GM12878 (cell line): ENCODE measurements at regions not wholly inside any gene's neighbourhood (a gene's known extent, or its start where the extent isn't known, plus 50 kb on each side); places are given as distances from the start of the nearest gene placed in this dataset.

Source experiments
- ATAC-seq: fragments of 200-7000 bp; cut with Tn5 transposase; 3 replicates; pipeline ENCODE4 v1.9.1; 2020; ENCODE audit warnings: mild to moderate bottlenecking, moderate library complexity
- BruUV-seq: library from RNA; stranded (reverse); fragments of 400-500 nt; replicated peaks from 2 replicates; lab custom pipeline; 2021; lab: Mats Ljungman, UMichigan
- CTCF ChIA-PET: fragments of 300-600 bp; sonication (Branson Sonifier 250); formaldehyde crosslinking; extraction: SDS; loops from one replicate; lab custom pipeline; 2021; ENCODE audit warnings: inconsistent platforms; lab: Yijun Ruan, JAX
- POLR2A ChIA-PET: fragments of 350-600 bp; formaldehyde crosslinking; extraction: SDS; loops from one replicate; lab custom pipeline; 2021; ENCODE audit warnings: inconsistent platforms; lab: Charles Lee
- RAD21 ChIA-PET: fragments of 300-600 bp; sonication (Branson Sonifier 250); formaldehyde crosslinking; loops from one replicate; lab custom pipeline; 2023; ENCODE audit warnings: antibody characterized with exemption; ENCODE audit not compliant: unreplicated experiment; lab: Charles Lee
- SMC1A ChIA-PET: fragments of 300-600 bp; sonication (Branson Sonifier 250); formaldehyde crosslinking; loops from one replicate; lab custom pipeline; 2023; ENCODE audit not compliant: unreplicated experiment, uncharacterized antibody; lab: Charles Lee
- DNase-seq: peaks from one replicate; pipeline ENCODE4 v3.0.0-alpha.2; 2011; ENCODE audit warnings: low read depth, low spot score
- FAIRE-seq: peaks from 3 replicates; lab custom pipeline; 2011; peaks lifted over from hg19 to GRCh38; lab: Jason Lieb, UNC
- H2AFZ ChIP-seq: 2 replicates; pipeline ENCODE4 v1.6.0; 2011; ENCODE audit warnings: low read depth, low read length, control low read depth; ENCODE audit not compliant: control insufficient read depth
- H3K27ac ChIP-seq: 2 replicates; pipeline ENCODE4 v1.5.1; 2011; ENCODE audit warnings: control low read depth; ENCODE audit not compliant: control insufficient read depth, insufficient read depth
- H3K27me3 ChIP-seq, 2 experiments: replicated peaks in 1 of 2; 2 replicates each; pipeline versions ENCODE4 v1.6.0 to v1.6.1; 2011; ENCODE audit warnings: low read length in 1 of 2; ENCODE audit not compliant: control insufficient read depth in 2 of 2, insufficient read depth in 2 of 2
- H3K36me3 ChIP-seq, 2 experiments: 2 replicates each; pipeline ENCODE4 v1.5.1; 2011; ENCODE audit warnings: low read length in 1 of 2; ENCODE audit not compliant: control insufficient read depth in 2 of 2, insufficient read depth in 2 of 2
- H3K4me1 ChIP-seq: 2 replicates; pipeline ENCODE4 v1.6.1; 2011; ENCODE audit warnings: mild to moderate bottlenecking, low read length, moderate library complexity, mixed read lengths; ENCODE audit not compliant: control insufficient read depth, insufficient read depth
- H3K4me2 ChIP-seq: 2 replicates; pipeline ENCODE4 v1.6.0; 2011; ENCODE audit warnings: control low read depth; ENCODE audit not compliant: control insufficient read depth, insufficient read depth
- H3K4me3 ChIP-seq: fragments of 200-600 bp; sonication (generic); 2 replicates; pipeline ENCODE4 v1.5.1; 2016
- H3K79me2 ChIP-seq: 2 replicates; pipeline ENCODE4 v1.6.0; 2011; ENCODE audit warnings: low read length; ENCODE audit not compliant: control insufficient read depth, insufficient read depth
- H3K9ac ChIP-seq: 2 replicates; pipeline ENCODE4 v1.8.0; 2011; ENCODE audit warnings: low read length, control low read depth, mixed read lengths; ENCODE audit not compliant: control insufficient read depth, insufficient read depth
- H3K9me3 ChIP-seq: replicated peaks from 3 replicates; pipeline ENCODE4 v1.5.1; 2011; ENCODE audit warnings: mild to moderate bottlenecking, low read length; ENCODE audit not compliant: control insufficient read depth, insufficient read depth
- H4K20me1 ChIP-seq: 2 replicates; pipeline ENCODE4 v1.6.0; 2011; ENCODE audit not compliant: control insufficient read depth, insufficient read depth
- CBX3 ChIP-seq: fragments of 200-600 bp; sonication (generic); IDR thresholded peaks from 2 replicates; pipeline ENCODE4 v1.6.1; 2016; ENCODE audit warnings: low read depth, borderline replicate concordance
- NFYB ChIP-seq: IDR thresholded peaks from 2 replicates; pipeline ENCODE4 v1.6.1; 2011; ENCODE audit warnings: low read depth, mild to moderate bottlenecking, low read length, improper control_type of control experiment, moderate library complexity; ENCODE audit not compliant: insufficient read depth
- SUPT20H ChIP-seq: IDR thresholded peaks from 2 replicates; pipeline ENCODE4 v1.6.1; 2011; ENCODE audit warnings: low read depth, mild to moderate bottlenecking, low read length, moderate library complexity, borderline replicate concordance; ENCODE audit not compliant: control insufficient read depth
- WGBS: methylation state at CpG from one replicate; pipeline ENCODE4 v1.1.6; 2016; ENCODE audit warnings: low lambda C conversion rate; ENCODE audit not compliant: insufficient replicate concordance, insufficient coverage; ENCODE audit errors: missing lambda C conversion rate; 5-methylcytosine and 5-hydroxymethylcytosine counted together
- in situ Hi-C: fragments of 300-500 bp; cut with MboI; formaldehyde crosslinking; loops from 9 replicates; pipeline ENCODE4 v1.14.3; 2018; ENCODE audit warnings: mixed read lengths
- intact Hi-C: fragments of 100-400 bp; cut with micrococcal nuclease; formaldehyde crosslinking; loops from one replicate; pipeline ENCODE4 v1.14.2; 2022; ENCODE audit not compliant: unreplicated experiment
- TF ChIP-seq, protein P1 (sequence below), 3 experiments: IDR thresholded peaks in 2 of 3; conservative IDR thresholded peaks in 1 of 3; 2 replicates each; pipeline ENCODE4 v1.5.1; 2011; ENCODE audit warnings: low read depth in 3 of 3, low read length in 3 of 3, mild to moderate bottlenecking in 3 of 3, control low read depth in 2 of 3, moderate library complexity in 2 of 3, inconsistent platforms in 1 of 3, mixed read lengths in 1 of 3; ENCODE audit not compliant: control insufficient read depth in 2 of 3, insufficient read depth in 1 of 3; ENCODE audit errors: extremely low read depth in 1 of 3
- TF ChIP-seq, protein P2 (sequence below): fragments of 150-350 bp; IDR thresholded peaks from 2 replicates; pipeline ENCODE4 v1.6.1; 2014; ENCODE audit warnings: mild to moderate bottlenecking, low read depth, low read length
- TF ChIP-seq, protein P3 (sequence below): IDR thresholded peaks from 2 replicates; pipeline ENCODE4 v1.6.1; 2012; ENCODE audit warnings: low read length, inconsistent platforms

DNA sequence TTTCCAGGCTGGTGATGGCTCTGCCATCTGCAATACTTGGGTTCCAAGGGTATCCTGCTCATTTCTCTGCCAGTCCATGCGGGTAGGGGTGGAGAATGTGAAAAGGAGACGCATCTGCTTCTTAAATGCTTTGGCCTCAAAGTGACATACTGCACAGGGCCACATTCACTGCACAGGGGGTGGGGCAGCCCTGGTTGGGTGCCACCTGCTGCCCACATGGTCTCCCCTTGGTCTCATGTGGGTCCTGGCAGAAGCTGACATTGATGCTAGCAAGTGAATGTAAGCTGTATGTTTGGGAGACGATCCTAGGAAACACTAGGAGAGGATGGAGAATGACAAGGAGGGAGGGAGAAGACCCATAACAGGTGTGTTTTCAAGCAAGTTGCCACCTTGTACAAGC lies 140.9 kb downstream of the EDN3 start (continued):
- TF ChIP-seq, protein P1, sequence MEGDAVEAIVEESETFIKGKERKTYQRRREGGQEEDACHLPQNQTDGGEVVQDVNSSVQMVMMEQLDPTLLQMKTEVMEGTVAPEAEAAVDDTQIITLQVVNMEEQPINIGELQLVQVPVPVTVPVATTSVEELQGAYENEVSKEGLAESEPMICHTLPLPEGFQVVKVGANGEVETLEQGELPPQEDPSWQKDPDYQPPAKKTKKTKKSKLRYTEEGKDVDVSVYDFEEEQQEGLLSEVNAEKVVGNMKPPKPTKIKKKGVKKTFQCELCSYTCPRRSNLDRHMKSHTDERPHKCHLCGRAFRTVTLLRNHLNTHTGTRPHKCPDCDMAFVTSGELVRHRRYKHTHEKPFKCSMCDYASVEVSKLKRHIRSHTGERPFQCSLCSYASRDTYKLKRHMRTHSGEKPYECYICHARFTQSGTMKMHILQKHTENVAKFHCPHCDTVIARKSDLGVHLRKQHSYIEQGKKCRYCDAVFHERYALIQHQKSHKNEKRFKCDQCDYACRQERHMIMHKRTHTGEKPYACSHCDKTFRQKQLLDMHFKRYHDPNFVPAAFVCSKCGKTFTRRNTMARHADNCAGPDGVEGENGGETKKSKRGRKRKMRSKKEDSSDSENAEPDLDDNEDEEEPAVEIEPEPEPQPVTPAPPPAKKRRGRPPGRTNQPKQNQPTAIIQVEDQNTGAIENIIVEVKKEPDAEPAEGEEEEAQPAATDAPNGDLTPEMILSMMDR (IDR thresholded peaks at IDR 0.05 in 2 of 3, conservative IDR thresholded peaks at IDR 0.05 in 1 of 3; ENCODE audit: control insufficient read depth in 2 of 3, extremely low read depth in 1 of 3, insufficient read depth in 1 of 3, low read depth in 3 of 3, low read length in 3 of 3), result no peak
- TF ChIP-seq, protein P2, sequence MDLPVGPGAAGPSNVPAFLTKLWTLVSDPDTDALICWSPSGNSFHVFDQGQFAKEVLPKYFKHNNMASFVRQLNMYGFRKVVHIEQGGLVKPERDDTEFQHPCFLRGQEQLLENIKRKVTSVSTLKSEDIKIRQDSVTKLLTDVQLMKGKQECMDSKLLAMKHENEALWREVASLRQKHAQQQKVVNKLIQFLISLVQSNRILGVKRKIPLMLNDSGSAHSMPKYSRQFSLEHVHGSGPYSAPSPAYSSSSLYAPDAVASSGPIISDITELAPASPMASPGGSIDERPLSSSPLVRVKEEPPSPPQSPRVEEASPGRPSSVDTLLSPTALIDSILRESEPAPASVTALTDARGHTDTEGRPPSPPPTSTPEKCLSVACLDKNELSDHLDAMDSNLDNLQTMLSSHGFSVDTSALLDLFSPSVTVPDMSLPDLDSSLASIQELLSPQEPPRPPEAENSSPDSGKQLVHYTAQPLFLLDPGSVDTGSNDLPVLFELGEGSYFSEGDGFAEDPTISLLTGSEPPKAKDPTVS, result no peak
- no peak for TF ChIP-seq NFYB

DNA sequence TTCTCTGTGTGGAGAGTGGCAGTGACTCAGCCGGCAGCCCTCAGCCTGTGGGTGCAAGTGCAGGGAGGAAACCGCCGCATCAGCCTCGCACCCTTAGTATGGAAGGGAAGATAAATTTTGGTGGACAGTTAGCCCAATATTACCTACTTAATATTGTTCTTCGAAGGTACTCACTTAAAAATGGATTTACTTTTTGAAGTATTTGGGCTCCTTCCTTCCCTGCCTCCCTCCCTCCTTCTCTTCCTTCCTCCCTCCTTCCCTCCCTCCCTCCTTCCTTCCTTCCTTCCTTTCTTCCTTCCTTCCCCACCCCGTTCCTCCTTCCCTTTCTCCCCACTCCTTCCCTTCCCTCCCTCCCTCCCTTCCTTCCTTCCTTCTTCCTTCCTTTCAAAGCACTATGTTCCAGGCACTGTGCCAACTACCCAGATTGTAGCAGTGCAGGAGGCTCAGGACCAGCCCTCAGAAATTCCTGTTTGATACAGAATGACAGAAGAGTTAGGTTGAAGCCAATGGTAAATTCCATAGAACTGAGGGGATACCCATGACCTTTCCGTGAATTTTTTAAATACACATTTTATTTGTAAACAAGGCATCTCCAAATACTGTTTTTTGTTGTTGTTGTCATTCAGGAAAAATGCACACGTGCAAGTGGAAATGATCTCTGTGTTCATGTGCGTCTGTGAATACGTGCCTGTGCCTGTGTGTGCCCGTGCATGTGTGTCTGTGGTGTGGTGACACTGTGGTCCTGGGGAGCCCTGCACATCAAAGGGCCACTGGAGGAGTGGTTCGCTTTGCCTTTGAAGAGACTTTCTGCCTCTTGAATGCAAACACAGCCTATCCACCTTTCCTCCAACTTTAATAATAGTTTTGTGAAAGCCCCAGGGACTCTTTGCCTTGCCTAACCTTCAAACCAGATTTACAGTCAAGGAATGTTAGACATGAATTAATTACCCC lies 141.7 kb downstream of the EDN3 start:
- Histone ChIP-seq H4K20me1 (no peaks in the 10 kb centered on the region), H3K4me3 (no peak overlapping the region), H3K27ac (no peak overlapping the region), H3K9me3 (no peaks in the 10 kb centered on the region), H3K9ac (no peak overlapping the region), H3K4me2 (no peak overlapping the region), H3K79me2 (no peaks in the 10 kb centered on the region), H3K27me3 (peaks cover 2 to 4% of the 10 kb centered on the region in 2 experiments; a peak in 1 of 4 replicates), H2AFZ (no peak overlapping the region), H3K4me1 (no peaks in the 10 kb centered on the region), H3K36me3 (no peaks in the 10 kb centered on the region)
- CTCF ChIA-PET, result no interaction called here
- no TSS peak for BruUV-seq
- DNase-seq (no peak), ATAC-seq (no peak), FAIRE-seq (no peak)
- SMC1A ChIA-PET, result interaction anchor here (0.8 kb wide), 1 partner anchor 22 kb away, joined by 3 read pairs; no protein-coding TSS in a partner anchor
- no peak for TF ChIP-seq SUPT20H
- TF ChIP-seq, protein P3, sequence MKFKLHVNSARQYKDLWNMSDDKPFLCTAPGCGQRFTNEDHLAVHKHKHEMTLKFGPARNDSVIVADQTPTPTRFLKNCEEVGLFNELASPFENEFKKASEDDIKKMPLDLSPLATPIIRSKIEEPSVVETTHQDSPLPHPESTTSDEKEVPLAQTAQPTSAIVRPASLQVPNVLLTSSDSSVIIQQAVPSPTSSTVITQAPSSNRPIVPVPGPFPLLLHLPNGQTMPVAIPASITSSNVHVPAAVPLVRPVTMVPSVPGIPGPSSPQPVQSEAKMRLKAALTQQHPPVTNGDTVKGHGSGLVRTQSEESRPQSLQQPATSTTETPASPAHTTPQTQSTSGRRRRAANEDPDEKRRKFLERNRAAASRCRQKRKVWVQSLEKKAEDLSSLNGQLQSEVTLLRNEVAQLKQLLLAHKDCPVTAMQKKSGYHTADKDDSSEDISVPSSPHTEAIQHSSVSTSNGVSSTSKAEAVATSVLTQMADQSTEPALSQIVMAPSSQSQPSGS, result no peak
- no peak for TF ChIP-seq CBX3
- intact Hi-C loops (no loop called here), in situ Hi-C loops (no loop called here)
- RAD21 ChIA-PET, result no interaction called here
- WGBS, result 54% methylated on average over 12 of the region's 12 CpGs
- POLR2A ChIA-PET, result no interaction called here
